AML-193 (cell line): ENCODE measurements at regions not wholly inside any gene's neighbourhood (a gene's known extent, or its start where the extent isn't known, plus 50 kb on each side); places are given as distances from the start of the nearest gene placed in this dataset.
"Not testable (repeated sequence)": the region's sequence is repeated elsewhere in the genome, so short reads cannot be mapped to it uniquely, and the experiment has no call there.

Experiments used
- DNase-seq, 2 experiments: peaks; one replicate each; lab custom pipeline; 2025; lab: John Stamatoyannopoulos, UW

DNA sequence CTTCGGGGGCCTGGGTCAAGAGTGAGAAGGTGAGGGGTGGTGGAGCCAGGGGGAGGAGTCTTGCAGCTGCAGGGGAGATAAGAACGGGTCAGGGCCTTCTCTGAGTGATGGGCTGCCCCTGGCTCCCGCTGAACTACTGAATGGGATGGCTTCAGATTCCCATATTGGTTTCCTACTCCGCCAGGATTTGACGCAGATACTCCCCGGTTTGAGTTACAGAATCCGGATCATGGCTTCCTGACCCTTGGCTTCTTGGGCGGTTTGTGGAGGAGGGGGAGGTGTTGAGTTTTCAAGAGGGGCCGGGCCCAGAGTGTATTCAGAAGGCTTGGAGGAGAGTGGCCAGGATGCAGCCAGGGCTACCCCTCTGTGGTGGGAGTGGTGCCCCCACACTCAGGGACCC, 119.9 kb upstream of the ATP2B2 start:
- DNase-seq = no peak

DNA sequence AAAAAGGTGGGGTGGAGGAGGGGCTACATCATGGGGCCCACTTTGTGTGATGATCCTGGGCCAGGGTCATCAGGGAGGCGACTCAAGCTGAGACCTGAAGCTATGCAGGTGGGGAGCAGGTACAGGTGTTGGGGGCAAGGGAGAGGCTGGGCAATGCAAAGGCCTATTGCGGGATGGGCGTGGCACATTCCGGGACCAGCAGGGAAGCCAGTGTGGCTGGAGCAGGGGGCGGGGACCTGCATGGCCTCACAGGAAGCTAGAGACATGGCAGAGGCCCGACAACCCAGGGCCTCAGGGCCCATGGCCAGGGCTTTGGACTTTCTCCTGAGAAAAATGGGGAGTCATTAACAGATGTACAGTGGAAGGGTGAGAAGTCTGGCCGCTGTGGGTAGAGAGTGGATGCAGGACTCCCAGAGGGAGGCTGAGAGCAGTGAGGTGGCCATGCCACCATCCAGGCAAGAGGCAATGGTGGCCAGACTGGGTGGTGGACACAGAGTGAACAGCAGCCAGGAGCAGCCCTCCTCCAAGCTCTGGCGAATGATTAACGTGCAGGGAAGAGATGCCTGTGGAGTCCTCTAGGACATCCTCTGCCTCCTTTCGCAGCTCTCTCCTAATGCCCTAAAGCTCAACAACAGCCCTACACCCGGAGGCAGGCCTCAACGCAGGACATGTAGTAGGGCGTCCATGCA, 122.6 kb upstream of the ATP2B2 start:
- DNase-seq = no peak

DNA sequence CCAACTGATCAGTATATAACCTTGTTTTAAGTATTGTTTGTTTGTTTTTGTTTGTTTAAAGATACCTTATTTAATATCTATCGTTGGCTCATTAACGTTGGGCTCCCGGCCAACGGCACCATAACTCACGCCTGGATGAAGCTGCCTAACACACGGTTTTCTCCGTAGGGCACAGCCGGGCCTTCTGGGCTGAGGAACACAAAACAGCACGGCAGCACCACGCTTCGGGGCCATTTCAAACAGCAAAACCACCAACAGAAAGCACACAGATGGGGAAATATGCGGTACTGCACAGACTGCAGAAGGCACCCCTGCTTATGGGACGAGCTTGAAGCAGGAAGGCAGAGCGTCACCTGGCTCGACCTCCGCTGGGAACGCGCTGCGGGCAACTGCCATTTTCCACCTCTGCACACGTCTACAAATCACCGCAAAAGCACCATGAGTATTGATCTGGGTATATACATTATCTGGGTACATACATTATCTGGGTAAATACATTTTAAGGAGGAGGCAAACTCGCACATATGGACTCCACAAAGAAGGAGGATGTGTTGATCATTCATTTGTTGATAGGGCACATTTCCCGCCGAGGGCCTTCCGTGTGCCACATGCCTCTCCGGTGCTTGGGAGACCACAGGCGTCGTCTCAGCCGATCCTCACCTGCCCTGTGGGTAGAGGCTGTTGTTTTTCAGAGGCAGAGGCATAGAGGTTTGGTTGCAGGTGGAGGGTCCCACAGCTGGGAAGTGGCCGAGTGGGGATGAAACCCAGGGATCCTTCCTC, 123.7 kb upstream of the ATP2B2 start:
- no peak for DNase-seq

DNA sequence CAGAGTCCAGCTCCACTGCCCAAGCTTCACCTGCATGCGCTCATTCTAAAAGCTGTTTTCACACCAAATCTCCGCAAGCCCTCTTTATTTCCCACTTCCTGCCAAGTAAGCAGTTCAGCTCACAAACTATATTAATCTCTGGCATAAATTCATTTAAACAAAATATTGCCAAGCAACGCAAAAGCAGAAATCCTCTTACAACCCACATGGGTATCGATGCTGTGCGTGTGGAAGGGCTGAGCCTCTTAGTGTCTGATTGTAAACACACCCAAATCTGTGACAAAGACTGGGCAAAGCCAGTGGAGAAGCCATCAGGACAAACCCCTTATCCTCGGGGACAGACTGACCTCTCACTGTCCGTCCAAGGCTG, 124.3 kb upstream of the ATP2B2 start:
- DNase-seq = no peak

DNA sequence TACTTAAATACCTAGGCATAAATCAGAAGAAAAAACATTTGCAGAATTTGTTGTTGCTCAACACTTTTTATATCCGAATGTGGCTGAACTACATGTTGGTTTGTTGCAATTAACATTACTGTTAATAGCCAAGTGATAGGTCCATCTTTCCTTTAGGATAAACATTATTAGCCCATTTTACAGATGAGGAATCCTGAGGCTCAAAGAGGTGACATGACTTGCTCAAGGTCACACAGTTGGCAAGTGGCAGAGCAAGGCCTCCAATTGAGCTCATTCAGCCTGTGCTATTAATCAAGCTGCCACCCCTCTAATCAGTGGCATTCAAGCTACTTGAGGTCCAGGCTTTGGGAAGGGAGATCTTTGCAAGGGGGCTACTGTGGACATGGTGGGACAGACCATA, 125.8 kb upstream of the ATP2B2 start:
- DNase-seq = no peak

DNA sequence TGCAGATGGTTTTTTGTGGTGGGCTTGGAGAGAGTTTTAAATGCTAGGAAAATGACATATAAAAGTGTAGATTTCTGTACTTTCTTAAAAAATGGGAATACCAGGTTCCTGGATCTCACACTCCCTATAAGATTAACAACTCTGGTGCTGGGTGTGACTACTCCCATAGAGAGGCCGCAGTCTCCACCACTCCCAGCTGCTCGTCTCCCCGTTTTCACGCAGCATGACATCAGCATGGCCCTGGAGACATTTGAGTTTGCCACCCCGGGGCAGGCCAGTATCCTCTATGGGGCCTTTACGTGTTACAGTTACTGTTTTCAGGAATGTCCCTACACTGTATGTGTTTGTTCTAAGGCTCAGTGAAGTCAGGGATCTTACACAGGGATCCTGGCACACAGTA, 126.7 kb upstream of the ATP2B2 start:
- no peak for DNase-seq

DNA sequence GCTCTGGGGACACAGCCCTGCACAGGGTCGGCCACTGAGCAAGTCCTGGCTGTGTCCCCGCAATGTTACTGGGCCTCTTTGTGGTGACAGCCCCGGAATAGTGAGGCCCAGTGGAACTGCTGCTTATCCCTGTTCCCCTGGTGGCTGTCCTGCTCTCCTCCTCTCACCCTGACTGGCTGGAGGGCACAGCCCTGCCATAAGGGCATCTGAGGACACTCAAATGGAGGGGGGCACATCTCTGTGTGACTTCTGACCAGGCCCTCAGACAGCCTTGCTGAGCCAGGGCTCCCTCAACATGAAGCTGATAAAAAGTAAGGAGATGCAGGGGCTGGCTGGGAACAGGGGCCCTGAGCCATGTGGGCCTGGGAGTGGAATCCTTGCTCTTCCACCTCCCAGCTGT, 127.4 kb upstream of the ATP2B2 start:
- DNase-seq = no peak

DNA sequence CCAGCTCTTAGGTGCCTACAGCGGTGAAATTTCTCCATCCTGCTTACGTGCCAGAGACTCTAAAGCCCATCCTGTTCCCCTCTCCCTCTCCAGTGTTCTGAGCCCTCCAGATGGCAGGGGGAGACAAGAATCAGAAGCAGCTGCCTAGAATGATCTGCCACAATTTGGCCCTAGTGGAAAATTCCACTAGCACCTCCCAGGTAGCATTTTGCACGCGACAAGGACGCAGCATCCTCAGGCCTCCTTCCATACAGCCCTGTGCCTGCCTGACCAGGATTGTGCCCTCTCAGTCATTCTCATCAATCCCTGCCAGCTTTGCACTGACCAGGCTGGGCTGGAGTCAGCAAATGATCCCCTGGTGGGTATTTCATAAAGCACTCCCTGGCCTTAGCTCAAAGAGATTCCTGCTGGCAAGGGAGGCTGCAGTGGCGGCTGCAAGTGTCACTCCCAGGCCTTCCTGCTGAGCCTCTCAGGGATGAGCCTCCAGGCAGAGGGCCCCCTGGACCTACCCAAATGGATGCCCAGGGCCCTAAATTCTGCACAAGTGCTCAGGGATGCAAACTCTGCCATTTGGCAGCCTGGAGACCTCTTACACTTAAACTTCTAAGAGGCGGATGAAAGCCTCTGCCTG, 130.2 kb upstream of the ATP2B2 start:
- no peak for DNase-seq

DNA sequence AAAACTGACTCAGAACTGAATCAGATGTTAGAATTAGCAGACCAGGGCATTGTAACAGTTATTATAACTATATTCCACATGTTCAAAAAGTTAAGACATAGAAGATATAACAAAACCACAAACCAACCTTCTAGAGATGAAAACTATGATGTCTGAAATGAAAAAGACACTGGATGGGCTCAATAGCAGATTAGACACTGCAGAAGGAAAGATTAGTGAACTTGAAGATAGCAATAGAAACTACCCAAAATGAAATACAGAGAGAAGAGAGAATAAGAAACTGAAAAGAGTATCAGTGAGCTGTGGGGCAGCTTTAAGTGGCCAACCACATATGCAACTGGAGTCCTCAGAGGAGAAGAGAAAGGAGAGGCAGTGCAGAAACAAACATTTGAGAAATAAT, 132.0 kb upstream of the ATP2B2 start:
- DNase-seq = no peak

DNA sequence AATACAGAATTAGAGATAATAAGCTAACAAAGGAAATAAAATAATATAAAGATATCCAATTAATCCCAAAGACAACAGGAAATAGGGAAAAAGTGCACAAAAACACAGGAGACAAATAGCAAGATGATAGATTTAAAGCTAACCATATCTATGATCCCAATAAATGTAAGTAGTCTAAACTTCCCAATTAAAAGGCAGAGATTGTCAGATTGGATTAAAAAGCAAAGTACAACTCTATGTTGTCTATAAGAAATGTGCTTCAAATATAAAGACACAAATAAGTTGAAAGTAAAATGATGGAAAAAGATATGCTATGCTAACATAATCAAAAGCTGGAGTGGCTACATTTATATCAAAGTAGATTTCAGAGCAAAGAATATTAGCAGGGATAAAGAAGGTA, 133.1 kb upstream of the ATP2B2 start:
- DNase-seq = no peak

DNA sequence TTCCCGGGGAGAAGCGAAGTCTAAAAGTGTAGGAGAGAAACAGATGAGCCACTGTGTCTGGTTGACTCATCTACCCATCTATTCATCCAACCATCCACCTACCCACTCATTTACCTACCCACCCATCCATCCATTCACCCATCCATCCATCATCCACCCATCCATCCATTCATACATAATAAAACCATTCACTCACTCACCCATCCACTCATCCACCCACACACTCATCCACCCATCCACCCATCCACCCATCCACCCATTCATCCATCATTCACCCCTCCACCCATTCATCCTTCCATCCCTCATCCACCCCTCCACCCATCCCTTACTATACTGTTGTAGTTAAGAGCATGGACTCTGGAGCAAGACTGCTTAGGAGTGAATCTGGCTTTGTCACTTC, 136.4 kb upstream of the ATP2B2 start:
- DNase-seq = no peak

DNA sequence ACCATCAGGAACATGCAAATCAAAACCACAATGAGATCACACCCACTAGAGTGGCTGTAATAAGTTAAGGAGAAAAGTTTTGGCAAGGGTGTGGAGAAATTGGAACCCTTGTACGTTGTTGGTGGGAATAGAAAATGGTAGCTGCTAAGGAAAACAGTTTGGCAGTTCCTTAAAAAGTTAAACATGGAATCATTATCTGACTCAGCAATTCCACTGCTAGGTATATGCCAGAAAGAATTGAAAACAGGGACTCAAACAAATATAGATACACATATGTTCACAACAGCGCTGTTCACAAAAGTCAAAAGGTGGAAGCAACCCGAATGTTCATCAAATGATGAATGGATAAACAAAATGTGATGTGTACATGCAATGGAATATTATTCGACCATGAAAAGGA, 138.8 kb upstream of the ATP2B2 start:
- DNase-seq = no peak

DNA sequence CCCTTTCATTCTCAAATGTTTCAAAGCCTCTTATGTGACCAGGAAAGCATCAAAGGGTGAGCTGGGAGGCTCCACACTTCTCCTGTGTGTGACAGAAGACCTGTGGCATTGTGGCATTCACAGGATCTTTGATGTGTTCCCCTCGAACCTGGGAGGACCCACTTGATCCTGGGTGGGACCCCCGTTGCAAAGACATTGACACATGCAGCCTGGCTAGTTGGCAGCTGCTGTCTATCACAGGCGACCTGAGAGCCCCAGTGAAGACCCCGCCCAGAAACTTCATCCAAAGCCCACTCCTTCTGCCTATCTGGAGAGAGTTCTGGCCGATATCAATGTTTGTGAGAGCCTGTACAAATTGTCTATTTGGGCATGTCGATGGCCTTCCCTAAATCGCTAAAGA, 140.4 kb upstream of the ATP2B2 start:
- no peak for DNase-seq

DNA sequence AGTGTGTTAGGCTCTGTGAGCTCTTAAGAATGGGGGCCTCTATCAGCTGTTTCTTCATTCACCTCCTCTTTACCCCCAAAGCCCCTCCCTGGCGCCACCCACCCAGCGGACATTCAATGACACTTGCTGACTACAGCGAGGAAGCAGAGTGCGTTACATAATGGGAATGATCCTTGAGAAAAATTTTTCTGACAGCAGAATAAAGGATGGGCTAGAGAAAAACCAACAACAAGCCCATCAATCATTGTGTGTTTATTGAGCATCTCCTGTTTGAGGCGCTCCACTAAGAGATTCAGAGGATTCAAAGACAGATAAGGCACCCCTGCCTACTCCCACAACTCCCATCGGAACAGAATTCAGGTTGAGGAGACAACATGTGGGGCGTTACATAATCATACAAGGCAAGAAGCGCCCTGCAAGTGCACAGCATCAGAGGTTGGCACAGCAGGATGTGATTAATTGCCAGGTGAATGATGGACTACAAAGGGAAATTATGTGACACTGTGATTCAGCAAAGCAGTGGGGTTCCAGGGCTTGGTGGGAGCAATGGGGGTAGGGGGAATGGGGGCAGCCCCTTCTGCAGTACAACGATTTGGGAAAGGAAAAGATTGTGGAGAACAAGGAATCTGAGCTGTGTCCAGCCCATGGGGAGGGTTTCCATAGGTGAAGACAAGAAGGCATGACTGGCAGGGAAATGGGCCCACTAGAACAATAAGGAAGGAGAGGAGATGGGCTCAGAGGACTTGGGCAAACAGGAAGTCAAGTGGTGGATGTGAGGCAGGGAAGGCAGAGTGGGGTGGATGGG, 141.3 kb upstream of the ATP2B2 start:
- no peak for DNase-seq

DNA sequence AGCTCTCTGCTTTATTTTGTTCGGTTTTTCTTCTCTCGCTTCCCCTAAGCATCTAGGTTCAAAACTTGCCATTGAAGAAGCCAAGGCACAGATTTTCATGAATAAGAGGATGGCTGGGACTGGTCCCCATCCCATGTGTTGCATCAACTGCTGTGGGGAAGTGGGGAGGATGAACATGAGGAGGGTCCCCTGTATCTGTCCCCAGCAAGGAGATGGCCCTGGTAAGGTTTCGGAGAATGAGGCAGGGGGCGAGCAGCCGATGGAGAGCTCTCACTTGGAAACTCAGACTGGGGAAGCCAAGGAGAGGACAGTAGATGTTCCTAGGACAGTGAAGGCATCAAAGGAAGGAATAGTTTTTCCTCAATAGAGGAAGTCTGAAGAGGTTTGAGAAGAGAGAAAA, 142.0 kb upstream of the ATP2B2 start:
- no peak for DNase-seq

DNA sequence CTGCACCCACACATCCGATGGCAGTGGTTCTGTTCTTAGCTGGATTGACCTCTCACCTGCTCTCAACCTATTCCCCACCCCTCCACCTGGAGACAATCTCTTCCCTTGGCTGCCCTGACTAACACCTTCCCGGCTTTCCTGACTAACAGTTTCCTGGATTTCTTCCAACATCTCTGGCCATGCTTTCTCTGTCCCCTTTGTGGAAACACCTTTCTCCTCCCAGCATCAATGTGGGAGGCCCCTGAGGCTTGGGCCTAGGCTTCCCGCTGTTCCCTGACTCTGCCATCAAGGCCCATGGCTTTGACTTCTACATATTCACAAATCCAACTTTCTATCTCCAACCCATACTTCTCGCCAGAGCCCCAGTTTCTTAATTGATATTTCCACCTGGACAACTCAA, 142.8 kb upstream of the ATP2B2 start:
- no peak for DNase-seq

DNA sequence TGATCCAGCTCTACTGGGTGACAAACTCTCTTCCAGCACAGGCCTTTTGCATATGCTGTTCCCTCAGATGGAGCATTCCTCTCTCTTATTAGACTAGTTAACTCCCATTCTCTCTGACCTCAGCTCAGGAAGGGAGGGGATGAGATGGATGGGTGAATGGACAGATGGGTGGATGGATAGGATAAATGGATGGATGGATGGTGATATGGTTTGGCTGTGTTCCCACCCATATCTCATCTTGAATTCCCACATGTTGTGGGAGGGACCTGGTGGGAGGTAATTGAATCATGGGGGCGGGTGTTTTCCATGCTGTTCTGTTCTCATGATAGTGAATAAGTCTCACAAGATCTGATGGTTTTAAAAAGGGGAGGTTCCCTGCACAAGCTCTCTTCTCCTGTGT, 144.1 kb upstream of the ATP2B2 start:
- DNase-seq = not testable (repeated sequence)

DNA sequence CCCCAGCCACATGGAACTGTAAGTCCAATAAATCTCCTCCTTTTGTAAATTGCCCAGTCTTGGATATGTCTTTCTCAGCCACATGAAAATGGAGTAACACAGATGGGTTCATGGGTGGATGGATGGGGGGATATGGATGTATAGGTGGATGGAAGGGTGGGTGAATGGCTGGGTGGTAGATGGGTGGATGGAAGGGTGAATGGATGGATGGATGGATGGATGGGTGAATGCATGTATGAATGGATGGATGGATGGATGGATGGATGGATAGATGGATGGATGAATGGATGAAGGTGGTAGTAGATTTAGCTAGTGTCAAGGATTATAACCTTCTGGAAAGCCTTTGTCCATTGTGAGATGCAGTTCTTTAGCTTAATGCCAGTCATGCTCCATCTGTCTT, 146.1 kb upstream of the ATP2B2 start:
- no peak for DNase-seq

DNA sequence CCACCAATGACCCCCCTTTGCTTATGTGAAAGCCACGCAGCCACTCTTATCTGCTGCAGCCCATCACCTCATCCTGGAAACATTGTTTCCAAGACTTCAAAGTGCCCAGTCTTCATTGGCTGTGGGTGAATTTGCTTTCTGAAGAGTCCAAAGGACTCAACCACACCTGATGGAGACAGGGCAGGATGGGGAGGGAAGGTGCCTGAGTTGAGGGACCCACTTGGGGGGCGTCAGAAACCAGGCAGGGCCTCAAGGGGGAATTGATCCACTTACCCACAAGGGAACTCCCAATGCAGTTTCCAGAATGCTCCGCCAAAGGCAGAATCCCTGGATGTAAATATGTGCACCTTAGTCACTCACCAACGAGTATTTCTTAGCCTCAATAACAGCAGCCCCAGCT, 147.9 kb upstream of the ATP2B2 start:
- DNase-seq = no peak

DNA sequence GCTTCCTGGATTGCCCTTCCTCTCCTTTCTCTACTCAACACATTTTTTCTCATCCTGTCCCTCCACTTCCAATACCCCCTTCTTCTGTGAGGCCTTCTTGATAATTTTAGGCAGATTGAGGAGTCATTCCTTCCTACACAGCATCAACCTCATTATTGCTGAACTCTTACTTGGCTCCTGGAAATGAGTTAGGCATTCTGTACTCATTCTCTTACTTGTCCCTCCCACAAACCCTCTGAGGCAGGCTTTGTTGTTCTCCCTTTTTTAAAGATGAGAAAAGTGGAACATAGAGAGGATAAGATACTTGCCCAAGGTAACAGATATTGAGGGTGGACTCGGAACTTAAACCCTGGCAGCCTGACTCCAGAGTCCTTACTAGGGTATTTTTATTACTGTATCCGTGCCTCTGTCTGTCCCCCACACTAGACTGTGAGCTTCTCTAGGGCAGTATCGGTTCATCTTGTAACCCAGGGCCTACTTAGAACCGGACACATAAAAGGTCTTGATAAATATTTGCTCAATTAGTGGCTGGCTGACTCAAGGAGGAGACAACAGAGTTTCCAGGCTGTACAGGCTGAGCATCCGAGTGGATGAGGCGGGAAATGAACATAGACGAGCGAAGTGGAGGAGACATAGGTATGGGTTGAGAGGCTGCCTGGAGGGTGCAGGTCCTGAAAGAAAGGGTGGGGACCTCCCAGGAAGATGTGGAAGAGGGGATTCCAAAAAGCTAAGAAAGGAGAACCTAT, 148.7 kb upstream of the ATP2B2 start:
- DNase-seq = no peak

DNA sequence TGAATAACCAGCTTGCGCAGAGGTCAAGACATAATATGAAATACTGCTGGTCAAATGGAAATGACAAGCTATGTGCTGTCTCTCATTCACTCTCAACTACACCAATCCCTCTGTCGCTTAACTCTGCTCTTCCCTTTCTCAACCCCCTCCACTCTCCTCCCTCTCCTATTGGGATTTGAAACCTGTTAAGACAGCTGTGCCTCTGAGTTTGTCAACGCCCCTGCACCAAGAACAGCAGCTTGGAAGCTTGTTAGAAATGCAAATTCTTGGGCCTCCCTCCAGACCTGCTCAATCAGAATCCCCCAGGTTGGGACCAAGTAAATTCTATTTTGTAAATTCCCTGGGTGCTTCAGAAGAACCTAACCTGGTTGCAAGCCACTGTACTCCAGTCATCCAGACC, 149.7 kb upstream of the ATP2B2 start:
- DNase-seq = no peak

DNA sequence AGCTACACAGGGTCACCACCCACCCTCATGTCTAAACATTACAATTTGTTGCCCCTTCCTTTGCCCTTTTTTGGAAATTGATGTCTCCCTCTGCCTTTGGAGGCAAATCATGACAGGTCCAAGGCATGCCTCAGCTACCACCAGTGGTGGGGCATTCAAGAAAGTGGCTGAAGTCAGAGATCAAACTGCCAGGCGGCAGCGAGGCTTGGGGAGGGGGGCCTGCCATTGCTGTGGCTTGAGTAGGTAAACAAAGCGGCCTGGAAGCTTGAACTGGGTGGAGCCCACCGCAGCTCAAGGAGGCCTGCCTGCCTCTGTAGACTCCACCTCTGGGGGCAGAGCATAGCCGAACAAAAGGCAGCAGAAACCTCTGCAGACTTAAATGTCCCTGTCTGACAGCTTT, 152.0 kb upstream of the ATP2B2 start:
- not testable (repeated sequence) for DNase-seq
